Tibial nerve (tissue), 4 donors: ENCODE measurements at regions not wholly inside any gene's neighbourhood (a gene's known extent, or its start where the extent isn't known, plus 50 kb on each side); places are given as distances from the start of the nearest gene placed in this dataset.
"Not testable (repeated sequence)": the region's sequence is repeated elsewhere in the genome, so short reads cannot be mapped to it uniquely, and the experiment has no call there.

Experiments used
- DNase-seq, 2 donors: peaks; one replicate each; pipeline ENCODE4 v3.0.0-alpha.2; 2019; ENCODE audit warnings: low spot score in 2 of 2
- H3K27ac ChIP-seq, 4 donors: fragments of 200-600 bp; sonication (generic) in 3 of 4; one replicate each; pipeline ENCODE4 v1.5.1; 2017 to 2019; ENCODE audit warnings: mild to moderate bottlenecking in 1 of 4
- H3K27me3 ChIP-seq, 2 donors: fragments of 200-600 bp; sonication (generic) in 1 of 2; one replicate each; pipeline versions ENCODE4 v1.5.1 to v1.6.0; 2017 to 2019
- H3K36me3 ChIP-seq, 3 donors: fragments of 200-600 bp; sonication (generic); one replicate each; pipeline ENCODE4 v1.5.1; 2018 to 2019
- H3K4me1 ChIP-seq, 4 donors: fragments of 200-600 bp; sonication (generic) in 3 of 4; one replicate each; pipeline ENCODE4 v1.5.1; 2017 to 2019
- H3K4me3 ChIP-seq, 4 donors: fragments of 200-600 bp; sonication (generic) in 3 of 4; one replicate each; pipeline ENCODE4 v1.5.1; 2017 to 2019; ENCODE audit warnings: mild to moderate bottlenecking in 1 of 4, moderate library complexity in 1 of 4
- H3K9me3 ChIP-seq, 4 donors: fragments of 200-600 bp; sonication (generic) in 3 of 4; one replicate each; pipeline ENCODE4 v1.5.1; 2017 to 2019
- CTCF ChIP-seq, 5 experiments: fragments of 200-600 bp in 3 of 5; fragments of 450-650 bp in 2 of 5; sonication (generic) in 3 of 5; IDR thresholded peaks; one replicate each; pipeline ENCODE4 v1.5.1; 2016 to 2019; ENCODE audit warnings: antibody characterized with exemption in 5 of 5, mild to moderate bottlenecking in 3 of 5, moderate library complexity in 2 of 5
- EP300 ChIP-seq, 2 donors: sonication (generic); formaldehyde crosslinking; IDR thresholded peaks; one replicate each; pipeline ENCODE4 v1.6.1; 2017; ENCODE audit warnings: antibody characterized with exemption in 2 of 2, mild to moderate bottlenecking in 1 of 2
- POLR2A ChIP-seq, 2 donors: fragments of 450-650 bp; IDR thresholded peaks; one replicate each; pipeline ENCODE4 v1.6.1; 2017; ENCODE audit warnings: antibody characterized with exemption in 2 of 2, mild to moderate bottlenecking in 2 of 2, moderate library complexity in 2 of 2
- WGBS, 2 donors: methylation state at CpG; one replicate each; pipeline ENCODE4 v1.1.5; 2018; 5-methylcytosine and 5-hydroxymethylcytosine counted together

GRCh38 chr13:95411428-95412040 lies 110.3 kb upstream of the ABCC4 start:
- peaks cover 0 to 6% (median 0%) of the 10 kb centered on the region in 4 donors for H3K9me3 ChIP-seq
- H3K27ac ChIP-seq = no peak overlapping the region
- H3K4me1 ChIP-seq = no peaks in the 10 kb centered on the region
- WGBS, 2 donors = 36 to 41% methylated on average over 7 of the region's 7 CpGs
- no peaks in the 10 kb centered on the region for H3K36me3 ChIP-seq
- TF ChIP-seq POLR2A (IDR thresholded peaks at IDR 0.05) (no peak), CTCF (IDR thresholded peaks at IDR 0.05) (no peak), EP300 (IDR thresholded peaks at IDR 0.05) (no peak)
- H3K4me3 ChIP-seq = no peak overlapping the region
- DNase-seq = no peak
- H3K27me3 ChIP-seq = no peaks in the 10 kb centered on the region

- Histone ChIP-seq H3K36me3 (no peaks in the 10 kb centered on the region), H3K27ac (no peak overlapping the region), H3K4me3 (no peak overlapping the region), H3K27me3 (no peaks in the 10 kb centered on the region), H3K4me1 (no peaks in the 10 kb centered on the region), H3K9me3 (peaks cover 0 to 6% (median 0%) of the 10 kb centered on the region in 4 donors)
- 47 to 50% methylated on average over 4 of the region's 4 CpGs for WGBS, 2 donors
- TF ChIP-seq POLR2A (IDR thresholded peaks at IDR 0.05) (no peak), EP300 (IDR thresholded peaks at IDR 0.05) (no peak), CTCF (IDR thresholded peaks at IDR 0.05) (no peak)
- DNase-seq = no peak
These were observed 117.7 kb upstream of the ABCC4 start for GRCh38 chr13:95418946-95419345.

- Histone ChIP-seq H3K36me3 (no peaks in the 10 kb centered on the region), H3K9me3 (peaks cover 0 to 4% (median 0%) of the 10 kb centered on the region in 4 donors), H3K4me1 (no peaks in the 10 kb centered on the region), H3K27me3 (no peaks in the 10 kb centered on the region), H3K4me3 (no peak overlapping the region), H3K27ac (no peak overlapping the region)
- no peak for TF ChIP-seq CTCF (IDR thresholded peaks at IDR 0.05)
- no peak for TF ChIP-seq EP300 (IDR thresholded peaks at IDR 0.05)
- TF ChIP-seq POLR2A (IDR thresholded peaks at IDR 0.05) = no peak
- no peak for DNase-seq
- 39 to 41% methylated on average over 8 of the region's 8 CpGs for WGBS, 2 donors
These were observed 119.2 kb upstream of the ABCC4 start for GRCh38 chr13:95420501-95420900.

- H3K9me3 ChIP-seq = peaks cover 0 to 7% (median 0%) of the 10 kb centered on the region in 4 donors
- TF ChIP-seq POLR2A (IDR thresholded peaks at IDR 0.05) (no peak), EP300 (IDR thresholded peaks at IDR 0.05) (no peak), CTCF (IDR thresholded peaks at IDR 0.05) (no peak)
These were observed 125.4 kb upstream of the ABCC4 start for GRCh38 chr13:95426631-95427030.

GRCh38 chr13:95430525-95430924 lies 122.0 kb upstream of the CLDN10 start:
- WGBS, 2 donors = 54 to 59% methylated on average over 6 of the region's 6 CpGs
- H3K9me3 ChIP-seq = not testable (repeated sequence)

More at GRCh38 chr13:95426631-95427030, 125.4 kb upstream of the ABCC4 start:
- WGBS, 2 donors = 94% methylated on average over 6 of the region's 6 CpGs
- Histone ChIP-seq H3K36me3 (no peaks in the 10 kb centered on the region), H3K4me3 (no peak overlapping the region), H3K4me1 (no peaks in the 10 kb centered on the region), H3K27ac (no peak overlapping the region), H3K27me3 (no peaks in the 10 kb centered on the region)
- no peak for DNase-seq

GRCh38 chr13:95432141-95432540 lies 120.4 kb upstream of the CLDN10 start:
- H3K27ac ChIP-seq = no peak overlapping the region
- peaks cover 0 to 7% (median 0%) of the 10 kb centered on the region in 4 donors for H3K9me3 ChIP-seq
- no peak for DNase-seq
- WGBS, 2 donors = 87 to 96% methylated on average over 4 of the region's 4 CpGs
- TF ChIP-seq EP300 (IDR thresholded peaks at IDR 0.05) (no peak), CTCF (IDR thresholded peaks at IDR 0.05) (no peak), POLR2A (IDR thresholded peaks at IDR 0.05) (no peak)
- H3K4me1 ChIP-seq = no peaks in the 10 kb centered on the region
- H3K4me3 ChIP-seq = no peak overlapping the region
- no peaks in the 10 kb centered on the region for H3K27me3 ChIP-seq
- no peaks in the 10 kb centered on the region for H3K36me3 ChIP-seq

More at GRCh38 chr13:95430525-95430924, 122.0 kb upstream of the CLDN10 start:
- not testable (repeated sequence) for H3K27me3 ChIP-seq, DNase-seq, H3K4me3 ChIP-seq, H3K4me1 ChIP-seq, H3K27ac ChIP-seq, H3K36me3 ChIP-seq
